OCI-LY7 (cell line): ENCODE measurements at regions not wholly inside any gene's neighbourhood (a gene's known extent, or its start where the extent isn't known, plus 50 kb on each side); places are given as distances from the start of the nearest gene placed in this dataset.

Source experiments
- EZH2phosphoT487 ChIP-seq: fragments of 200-600 bp; sonication (generic); IDR thresholded peaks from 2 replicates; pipeline ENCODE4 v1.6.1; 2018; ENCODE audit warnings: low read depth, borderline replicate concordance, mild to moderate bottlenecking, mixed run types, antibody characterized with exemption, low read length, moderate library complexity, mixed read lengths
- TF ChIP-seq, protein P1 (sequence below): fragments of 200-600 bp; sonication (generic); conservative IDR thresholded peaks from 2 replicates; pipeline ENCODE4 v1.5.1; 2014; ENCODE audit warnings: mild to moderate bottlenecking, antibody characterized with exemption, low read length, moderate library complexity, mixed read lengths

DNA sequence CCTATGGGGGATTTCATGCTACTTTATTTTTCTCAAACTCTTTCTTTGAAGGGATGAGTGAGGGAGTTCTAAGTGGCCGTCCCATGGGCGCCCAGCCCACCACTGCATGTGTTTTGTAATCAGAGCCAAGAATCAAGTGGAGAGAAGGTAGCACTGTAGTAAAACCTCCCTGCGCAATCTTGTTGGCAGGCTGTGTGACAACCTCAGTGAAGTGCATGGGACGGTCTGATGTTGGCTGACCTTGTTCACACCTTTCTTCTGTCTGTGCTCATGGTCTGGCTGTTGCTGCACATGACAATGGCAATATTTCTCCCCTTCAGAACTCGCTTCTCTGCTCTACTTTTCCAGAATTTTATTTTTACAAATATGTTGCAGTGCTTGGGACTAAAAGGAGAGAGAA is 71.2 kb upstream of the SHISA3 start:
- TF ChIP-seq, protein P1, sequence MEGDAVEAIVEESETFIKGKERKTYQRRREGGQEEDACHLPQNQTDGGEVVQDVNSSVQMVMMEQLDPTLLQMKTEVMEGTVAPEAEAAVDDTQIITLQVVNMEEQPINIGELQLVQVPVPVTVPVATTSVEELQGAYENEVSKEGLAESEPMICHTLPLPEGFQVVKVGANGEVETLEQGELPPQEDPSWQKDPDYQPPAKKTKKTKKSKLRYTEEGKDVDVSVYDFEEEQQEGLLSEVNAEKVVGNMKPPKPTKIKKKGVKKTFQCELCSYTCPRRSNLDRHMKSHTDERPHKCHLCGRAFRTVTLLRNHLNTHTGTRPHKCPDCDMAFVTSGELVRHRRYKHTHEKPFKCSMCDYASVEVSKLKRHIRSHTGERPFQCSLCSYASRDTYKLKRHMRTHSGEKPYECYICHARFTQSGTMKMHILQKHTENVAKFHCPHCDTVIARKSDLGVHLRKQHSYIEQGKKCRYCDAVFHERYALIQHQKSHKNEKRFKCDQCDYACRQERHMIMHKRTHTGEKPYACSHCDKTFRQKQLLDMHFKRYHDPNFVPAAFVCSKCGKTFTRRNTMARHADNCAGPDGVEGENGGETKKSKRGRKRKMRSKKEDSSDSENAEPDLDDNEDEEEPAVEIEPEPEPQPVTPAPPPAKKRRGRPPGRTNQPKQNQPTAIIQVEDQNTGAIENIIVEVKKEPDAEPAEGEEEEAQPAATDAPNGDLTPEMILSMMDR, result no peak
- no peak for TF ChIP-seq EZH2phosphoT487
